ENCODE measurements at regions not wholly inside any gene's neighbourhood (a gene's known extent, or its start where the extent isn't known, plus 50 kb on each side); places are given as distances from the start of the nearest gene placed in this dataset.

DNA sequence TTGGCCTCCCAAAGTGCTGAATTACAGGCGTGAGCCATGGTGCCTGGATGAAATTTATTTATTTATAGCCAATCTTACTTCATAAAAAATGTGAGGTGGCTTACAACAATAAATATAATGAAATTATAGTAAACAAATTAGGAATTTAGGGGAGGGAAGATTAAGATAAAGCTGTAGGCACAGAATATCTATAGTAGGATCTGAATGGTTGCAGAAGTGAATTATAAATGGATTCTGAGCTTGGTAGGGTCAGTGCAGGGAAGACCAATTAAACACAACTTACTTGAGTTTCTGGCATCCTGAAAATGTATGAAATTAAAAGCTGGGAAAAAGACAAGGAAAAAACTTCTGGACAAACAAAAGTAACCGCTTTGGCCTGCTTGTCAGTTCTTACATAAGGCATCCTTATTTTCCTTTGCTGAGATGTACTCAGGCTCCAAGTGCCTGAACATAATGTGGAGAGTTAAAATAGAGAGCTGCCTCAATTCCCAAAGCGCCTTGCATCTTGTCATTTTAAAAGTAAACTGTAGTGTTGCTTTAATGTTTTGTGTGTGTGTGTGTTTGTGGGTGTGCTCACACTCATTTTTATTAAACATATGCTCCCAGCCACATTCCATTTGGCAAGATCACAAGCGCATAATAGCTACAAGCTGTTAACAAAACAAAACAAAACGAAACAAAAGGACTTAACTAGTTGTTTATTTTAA lies 247.3 kb downstream of the S1PR1 start:
- dilution Hi-C loops (cut with MboI; ENCODE audit: extremely low pct_ligation_motif_present, low sequenced_read_pairs), result no loop called here
- no TSS peak for BruUV-seq (replicated peaks)
- POLR2A ChIA-PET, result no interaction called here

More for the DNA sequence above, 247.3 kb downstream of the S1PR1 start:
- no peaks in the 10 kb centered on the region for H3K4me1 ChIP-seq (ENCODE audit: control insufficient read depth, extremely low read depth, insufficient read depth, low read length)
- H3K36me3 ChIP-seq (ENCODE audit: control insufficient read depth in 2 of 2, extremely low read depth in 1 of 2, insufficient read depth in 2 of 2, low read length in 2 of 2), result no peaks in the 10 kb centered on the region
- TF ChIP-seq GATA2 (IDR thresholded peaks at IDR 0.05; ENCODE audit: insufficient read depth, insufficient read length, low read depth, low read length) (no peak), MYC (IDR thresholded peaks at IDR 0.05; ENCODE audit: low read depth, low read length) (no peak), JUN (IDR thresholded peaks at IDR 0.05; ENCODE audit: borderline replicate concordance, insufficient read depth, insufficient read length, low read depth) (no peak), CTCF (IDR thresholded peaks at IDR 0.05; ENCODE audit: extremely low read depth in 1 of 2, insufficient read depth in 1 of 2, low read depth in 1 of 2, low read length in 2 of 2) (no peak), POLR2AphosphoS5 (IDR thresholded peaks at IDR 0.05; ENCODE audit: insufficient read depth, low read depth, low read length) (no peak), EZH2 (IDR thresholded peaks at IDR 0.05; ENCODE audit: borderline replicate concordance, low read depth, low read length, severe bottlenecking) (no peak), POLR2A (IDR thresholded peaks at IDR 0.05; ENCODE audit: low read depth, low read length) (no peak), FOS (IDR thresholded peaks at IDR 0.05; ENCODE audit: borderline replicate concordance, insufficient read depth, low read length) (no peak)
- TF ChIP-seq, protein P1, sequence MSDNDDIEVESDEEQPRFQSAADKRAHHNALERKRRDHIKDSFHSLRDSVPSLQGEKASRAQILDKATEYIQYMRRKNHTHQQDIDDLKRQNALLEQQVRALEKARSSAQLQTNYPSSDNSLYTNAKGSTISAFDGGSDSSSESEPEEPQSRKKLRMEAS (IDR thresholded peaks at IDR 0.05; ENCODE audit: insufficient read depth, insufficient read length), result no peak
- H3K4me3 ChIP-seq (replicated peaks in 1 of 3; ENCODE audit: insufficient read depth in 1 of 3, low read depth in 1 of 3, low read length in 3 of 3), result no peak overlapping the region
- H3K27ac ChIP-seq (ENCODE audit: insufficient read depth, low read depth, low read length), result no peak overlapping the region
- H3K27me3 ChIP-seq (ENCODE audit: control insufficient read depth in 2 of 2, insufficient read depth in 2 of 2, low read length in 2 of 2), result peaks cover 1 to 13% of the 10 kb centered on the region in 2 experiments
- H3K79me2 ChIP-seq (ENCODE audit: control insufficient read depth, insufficient read depth, low read length), result no peaks in the 10 kb centered on the region
- no peak overlapping the region for H3K4me2 ChIP-seq (ENCODE audit: insufficient read depth, low read length)
- no peaks in the 10 kb centered on the region for H4K20me1 ChIP-seq (replicated peaks; ENCODE audit: control insufficient read depth, extremely low read depth, insufficient read depth, low read length)
- intact Hi-C loops (cut with micrococcal nuclease), result no loop called here
- CTCF ChIA-PET, result interaction anchor here (1.0 to 4.1 kb wide), 2 partner anchors 10 to 22 kb away, joined by 4 to 25 read pairs; no protein-coding TSS in a partner anchor
- no peaks in the 10 kb centered on the region for H3K9me3 ChIP-seq (replicated peaks; ENCODE audit: control insufficient read depth, insufficient read depth, low read length)
- no peak overlapping the region for H2AFZ ChIP-seq (ENCODE audit: low read depth, low read length)
- H3K9ac ChIP-seq (replicated peaks; ENCODE audit: extremely low read depth, insufficient read depth, low read length), result no peak overlapping the region
- H3K9me1 ChIP-seq (replicated peaks; ENCODE audit: control insufficient read depth, extremely low read depth, insufficient read depth, low read length), result no peaks in the 10 kb centered on the region
- DNase-seq (ENCODE audit: low read depth, low spot score) (no peak), FAIRE-seq (no peak)
